ENCODE measurements at regions not wholly inside any gene's neighbourhood (a gene's known extent, or its start where the extent isn't known, plus 50 kb on each side); places are given as distances from the start of the nearest gene placed in this dataset.

DNA sequence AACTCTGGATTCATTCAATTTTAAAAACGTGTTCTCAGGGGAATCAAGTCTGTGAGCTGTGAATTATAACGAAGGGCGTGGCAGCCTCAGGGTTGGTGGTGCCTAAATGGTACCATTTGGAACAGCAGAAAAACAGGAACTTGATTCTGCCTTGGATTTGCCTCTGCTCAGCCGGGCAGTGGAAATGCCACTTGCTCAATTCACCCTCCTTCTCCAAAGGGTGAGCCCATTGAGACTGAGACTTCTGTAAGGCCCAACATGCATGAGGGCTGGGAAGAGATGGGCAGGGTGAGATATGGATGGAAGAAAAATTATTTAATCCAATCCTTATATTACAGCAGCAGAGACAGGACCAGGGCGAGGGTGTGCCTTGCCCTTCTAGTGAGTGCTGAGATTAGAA is 107.1 kb upstream of the HABP2 start:
- Histone ChIP-seq H3F3A (ENCODE audit: insufficient read depth, low read length) (no peaks in the 10 kb centered on the region), H3K79me2 (ENCODE audit: insufficient read depth, low read length) (no peaks in the 10 kb centered on the region), H3K4me1 (ENCODE audit: insufficient read depth, low read length, severe bottlenecking) (no peaks in the 10 kb centered on the region), H3K9ac (ENCODE audit: low read length) (no peak overlapping the region), H3K36me3 (ENCODE audit: insufficient read depth, low read length) (no peaks in the 10 kb centered on the region), H3K9me3 (ENCODE audit: low read length) (no peaks in the 10 kb centered on the region), H4K20me1 (ENCODE audit: insufficient read depth, low read length) (no peaks in the 10 kb centered on the region), H3K4me2 (ENCODE audit: low read length) (no peak overlapping the region), H3K27me3 (ENCODE audit: insufficient read depth, low read length) (no peaks in the 10 kb centered on the region), H3K27ac (ENCODE audit: low read depth, low read length, poor library complexity, severe bottlenecking) (no peak overlapping the region), H2AFZ (ENCODE audit: low read length) (no peak overlapping the region), H3K4me3 (ENCODE audit: low read depth, low read length, poor library complexity, severe bottlenecking) (no peak overlapping the region), H3K9me2 (ENCODE audit: low read depth, low read length) (no peaks in the 10 kb centered on the region)
- TF ChIP-seq EZH2 (IDR thresholded peaks at IDR 0.05; ENCODE audit: borderline replicate concordance, low read length), result no peak
- no peak for TF ChIP-seq CTCF (IDR thresholded peaks at IDR 0.05; ENCODE audit: low read length)

DNA sequence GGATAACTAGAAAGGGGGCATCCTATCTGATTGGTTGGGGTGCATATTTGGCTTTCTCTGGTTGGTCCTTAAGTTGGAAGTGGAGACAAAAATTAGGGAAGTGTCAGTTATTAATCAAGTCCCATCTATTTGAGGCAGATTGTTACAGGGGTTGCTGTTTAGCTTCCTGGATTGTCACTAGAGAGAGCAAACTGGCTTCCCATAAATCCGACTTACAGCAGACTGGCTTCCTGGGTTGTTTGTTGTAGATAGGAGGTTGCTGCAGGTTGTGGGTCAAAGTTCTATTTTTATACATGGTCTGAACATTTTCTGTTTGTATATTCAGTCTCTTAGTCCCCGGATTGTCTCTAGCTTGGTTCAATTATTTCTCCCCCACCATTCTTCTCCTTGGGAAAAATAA is 106.1 kb upstream of the HABP2 start:
- no peaks in the 10 kb centered on the region for H3K4me1 ChIP-seq (ENCODE audit: insufficient read depth, low read length, severe bottlenecking)
- no peak for TF ChIP-seq EZH2 (IDR thresholded peaks at IDR 0.05; ENCODE audit: borderline replicate concordance, low read length)
- TF ChIP-seq CTCF (IDR thresholded peaks at IDR 0.05; ENCODE audit: low read length), result no peak
- H3K36me3 ChIP-seq (ENCODE audit: insufficient read depth, low read length), result no peaks in the 10 kb centered on the region
- no peaks in the 10 kb centered on the region for H3F3A ChIP-seq (ENCODE audit: insufficient read depth, low read length)
- H3K4me3 ChIP-seq (ENCODE audit: low read depth, low read length, poor library complexity, severe bottlenecking), result no peak overlapping the region
- no peaks in the 10 kb centered on the region for H3K9me2 ChIP-seq (ENCODE audit: low read depth, low read length)
- H3K27ac ChIP-seq (ENCODE audit: low read depth, low read length, poor library complexity, severe bottlenecking), result no peak overlapping the region
- H3K79me2 ChIP-seq (ENCODE audit: insufficient read depth, low read length), result no peaks in the 10 kb centered on the region
- no peaks in the 10 kb centered on the region for H3K9me3 ChIP-seq (ENCODE audit: low read length)
- H3K27me3 ChIP-seq (ENCODE audit: insufficient read depth, low read length), result no peaks in the 10 kb centered on the region
- H2AFZ ChIP-seq (ENCODE audit: low read length), result no peak overlapping the region
- H3K4me2 ChIP-seq (ENCODE audit: low read length), result no peak overlapping the region
- H3K9ac ChIP-seq (ENCODE audit: low read length), result no peak overlapping the region
- H4K20me1 ChIP-seq (ENCODE audit: insufficient read depth, low read length), result no peaks in the 10 kb centered on the region

DNA sequence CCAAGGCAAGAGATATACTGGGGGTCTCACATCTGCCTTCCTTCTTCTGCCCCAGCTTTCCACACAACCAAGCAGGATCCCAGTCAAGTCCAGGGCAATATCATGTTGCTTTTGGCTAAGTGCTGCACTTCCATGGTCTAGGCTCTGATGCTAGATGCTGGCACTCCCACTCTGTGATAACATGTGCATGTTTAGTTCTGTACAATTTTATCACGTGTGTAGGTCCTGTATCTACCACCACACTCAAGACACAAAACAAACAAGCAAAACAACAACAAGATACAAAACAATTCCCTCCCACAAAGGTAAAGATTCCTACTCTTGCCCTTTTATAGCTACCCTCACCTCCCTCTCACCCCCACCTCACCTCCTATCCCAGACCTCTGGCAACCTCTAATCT is 105.6 kb upstream of the HABP2 start:
- Histone ChIP-seq H3K9me3 (ENCODE audit: low read length) (no peaks in the 10 kb centered on the region), H3K36me3 (ENCODE audit: insufficient read depth, low read length) (no peaks in the 10 kb centered on the region), H2AFZ (ENCODE audit: low read length) (no peak overlapping the region), H3K4me2 (ENCODE audit: low read length) (no peak overlapping the region), H3K4me3 (ENCODE audit: low read depth, low read length, poor library complexity, severe bottlenecking) (no peak overlapping the region), H3K9ac (ENCODE audit: low read length) (no peak overlapping the region), H3K79me2 (ENCODE audit: insufficient read depth, low read length) (no peaks in the 10 kb centered on the region), H3K27me3 (ENCODE audit: insufficient read depth, low read length) (no peaks in the 10 kb centered on the region), H3K4me1 (ENCODE audit: insufficient read depth, low read length, severe bottlenecking) (no peaks in the 10 kb centered on the region), H3F3A (ENCODE audit: insufficient read depth, low read length) (no peaks in the 10 kb centered on the region), H3K27ac (ENCODE audit: low read depth, low read length, poor library complexity, severe bottlenecking) (no peak overlapping the region), H3K9me2 (ENCODE audit: low read depth, low read length) (no peaks in the 10 kb centered on the region), H4K20me1 (ENCODE audit: insufficient read depth, low read length) (no peaks in the 10 kb centered on the region)
- TF ChIP-seq CTCF (IDR thresholded peaks at IDR 0.05; ENCODE audit: low read length) (no peak), EZH2 (IDR thresholded peaks at IDR 0.05; ENCODE audit: borderline replicate concordance, low read length) (no peak)

Data from OCI-LY1 (cell line).